GM18507 (cell line): ENCODE measurements at regions not wholly inside any gene's neighbourhood (a gene's known extent, or its start where the extent isn't known, plus 50 kb on each side); places are given as distances from the start of the nearest gene placed in this dataset.
"Not testable (repeated sequence)": the region's sequence is repeated elsewhere in the genome, so short reads cannot be mapped to it uniquely, and the experiment has no call there.

ENCODE experiments used
- DNase-seq: peaks from one replicate; pipeline ENCODE4 v3.0.0; 2011; ENCODE audit warnings: low read depth; ENCODE audit not compliant: insufficient read length; ENCODE audit errors: extremely low spot score
- FAIRE-seq: peaks from 2 replicates; lab custom pipeline; 2011; peaks lifted over from hg19 to GRCh38; lab: Jason Lieb, UNC

DNA sequence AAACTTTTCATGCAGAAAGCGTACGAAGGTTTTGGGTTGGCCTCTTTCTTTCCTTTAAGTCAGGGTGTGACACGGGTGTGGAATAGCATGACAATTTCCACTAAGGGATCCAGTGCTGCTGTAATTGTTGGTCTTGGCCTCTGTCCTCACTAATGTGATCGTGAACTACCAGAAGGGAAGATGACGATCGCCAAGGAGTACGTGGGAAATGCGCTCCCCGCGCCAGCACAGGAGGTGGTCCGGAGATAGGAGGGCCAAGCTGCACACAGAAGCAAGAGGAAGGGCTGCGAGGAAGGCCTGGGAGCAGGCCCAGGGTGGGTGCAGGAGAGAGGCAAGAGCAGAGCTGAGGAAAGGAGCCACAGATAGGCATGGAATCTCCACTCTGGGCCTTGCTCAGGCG, 79.7 kb upstream of the PODXL start:
- DNase-seq (no peak), FAIRE-seq (no peak)

DNA sequence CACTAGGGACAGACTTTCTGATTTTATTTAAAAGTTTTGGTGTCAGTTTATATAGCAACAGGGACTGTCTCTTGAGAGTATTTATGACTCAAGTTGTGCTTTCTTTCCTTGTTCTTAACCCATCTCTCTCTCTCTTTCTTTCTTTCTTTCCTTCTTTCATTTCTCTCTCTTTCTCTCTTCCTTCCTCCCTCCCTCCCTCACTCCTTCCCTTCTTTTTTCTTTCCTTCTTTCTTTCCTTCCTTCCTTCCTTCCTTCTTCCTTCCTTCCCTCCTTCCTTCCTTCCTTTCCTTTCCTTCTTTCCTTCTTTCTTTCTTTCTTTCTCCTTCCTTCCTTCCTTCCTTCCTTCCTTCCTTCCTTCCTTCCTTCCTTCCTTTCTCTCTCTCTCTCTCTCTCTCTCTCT, 77.8 kb upstream of the PODXL start:
- not testable (repeated sequence) for DNase-seq, FAIRE-seq

DNA sequence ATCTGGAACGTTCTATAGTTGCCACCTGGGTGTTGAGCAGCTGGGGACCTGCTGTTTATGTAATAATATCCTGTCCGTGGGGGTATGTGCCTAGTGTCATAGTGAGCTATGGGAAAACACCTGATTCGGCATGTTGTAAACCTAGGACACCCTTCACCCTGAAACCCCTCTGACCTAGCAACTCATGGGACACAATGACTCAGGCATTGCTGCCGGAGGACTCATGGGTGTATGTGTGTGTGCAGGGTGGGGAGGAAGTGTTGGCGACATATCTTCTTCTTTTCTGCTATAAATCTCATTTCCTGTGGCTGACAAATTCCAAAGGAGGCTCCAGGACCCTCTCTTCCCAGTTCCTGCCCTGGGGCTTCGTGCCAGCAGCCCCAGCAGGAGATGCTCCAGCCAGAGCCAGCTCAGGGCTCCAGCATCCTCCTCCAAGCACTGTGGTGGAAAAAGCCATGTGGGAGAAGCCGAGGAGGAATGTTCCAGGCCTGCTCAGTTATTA, 77.0 kb upstream of the PODXL start:
- DNase-seq: no peak
- no peak for FAIRE-seq

DNA sequence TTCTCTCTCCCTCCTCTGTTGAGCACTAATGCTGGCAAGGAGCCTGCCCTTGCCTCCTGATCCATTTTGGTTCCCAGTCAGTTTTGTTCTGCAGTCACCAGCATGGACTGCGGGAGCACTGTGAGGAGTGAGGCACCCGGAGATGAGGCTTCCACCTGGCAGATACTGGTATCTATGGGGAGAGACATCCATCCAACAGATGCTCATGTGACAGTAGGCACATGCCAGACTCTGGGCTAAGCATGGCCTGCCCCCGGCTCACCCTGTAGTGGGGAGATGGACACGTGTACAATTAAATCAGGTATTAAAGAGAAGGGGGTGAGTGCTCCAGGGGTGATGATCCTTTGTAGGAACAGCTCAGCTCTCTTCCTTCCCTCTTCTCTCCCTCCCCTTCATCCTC, 74.0 kb upstream of the PODXL start:
- no peak for DNase-seq
- FAIRE-seq: no peak

DNA sequence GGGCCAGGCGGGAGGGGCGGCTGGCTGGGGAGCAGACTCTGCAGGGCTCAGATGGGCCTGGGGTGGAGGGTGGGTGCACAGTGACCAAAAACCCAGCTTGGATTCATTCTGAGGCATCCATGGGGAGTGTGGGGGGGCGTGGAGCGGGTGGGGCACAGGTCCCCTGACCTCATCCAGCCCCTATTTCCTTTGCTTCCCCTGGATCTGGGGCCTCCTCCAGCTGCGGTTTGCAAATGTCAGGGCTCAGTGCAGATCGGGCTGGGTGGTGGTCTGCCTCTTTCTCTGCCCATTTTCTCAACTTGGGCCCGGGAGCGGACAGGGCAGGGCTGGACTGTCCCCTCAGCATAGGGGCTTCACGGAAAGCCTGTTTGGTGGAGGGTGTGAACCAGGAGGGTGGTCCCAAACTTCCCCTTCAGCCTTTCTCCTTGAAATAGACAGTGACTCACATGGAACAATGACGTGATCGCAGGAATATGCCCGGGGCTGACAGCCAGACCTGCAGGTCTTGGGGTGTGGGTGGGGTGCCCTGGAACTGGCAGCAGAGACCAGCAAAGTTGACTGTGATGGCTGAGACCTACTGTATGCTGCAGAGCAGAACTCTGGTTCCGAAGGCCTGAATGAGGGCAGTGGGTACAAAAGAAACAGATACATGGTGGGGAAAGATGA, 72.9 kb upstream of the PODXL start:
- DNase-seq (no peak), FAIRE-seq (no peak)

DNA sequence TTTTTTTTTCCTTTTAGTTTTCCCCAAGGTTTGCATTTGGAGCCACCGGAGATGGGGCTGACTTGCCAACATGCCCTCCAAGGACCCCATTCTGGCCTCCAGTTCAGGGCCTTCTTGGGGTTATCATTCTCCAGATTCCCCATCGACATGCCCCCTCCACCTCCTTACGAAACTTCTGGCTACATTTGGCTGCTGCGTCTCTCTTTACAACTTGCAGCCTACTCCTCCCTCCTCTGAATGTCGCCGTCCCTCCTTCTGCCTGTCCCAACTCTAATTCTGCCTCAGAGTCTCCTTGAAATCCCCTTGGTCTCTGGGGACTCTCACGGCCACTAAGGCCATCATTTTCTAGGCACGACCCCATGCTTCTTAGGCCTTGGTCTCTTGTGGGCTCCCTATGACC, 72.2 kb upstream of the PODXL start:
- FAIRE-seq: no peak
- no peak for DNase-seq

DNA sequence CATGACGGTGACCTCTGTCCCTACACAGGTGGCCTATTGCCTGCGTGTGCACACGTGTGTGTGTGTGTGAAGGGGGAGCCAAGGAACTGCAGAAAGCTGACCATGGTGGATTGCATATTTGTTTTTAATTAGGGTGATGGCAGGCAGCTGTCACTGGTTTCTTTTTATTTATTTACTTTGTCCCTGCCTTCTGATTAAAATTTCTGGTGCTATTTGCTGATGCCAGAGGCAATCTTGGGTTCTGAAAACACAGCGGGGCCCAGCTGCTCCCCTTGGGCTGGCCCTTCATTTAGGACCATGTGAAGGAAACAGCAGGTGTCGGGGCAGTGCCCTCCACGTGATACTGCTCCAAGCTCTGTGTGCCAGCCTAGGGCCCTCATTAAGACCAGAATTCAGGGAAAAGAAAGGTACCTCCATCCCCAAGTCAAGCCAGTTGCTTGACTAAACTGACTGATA, 71.3 kb upstream of the PODXL start:
- no peak for FAIRE-seq
- no peak for DNase-seq

DNA sequence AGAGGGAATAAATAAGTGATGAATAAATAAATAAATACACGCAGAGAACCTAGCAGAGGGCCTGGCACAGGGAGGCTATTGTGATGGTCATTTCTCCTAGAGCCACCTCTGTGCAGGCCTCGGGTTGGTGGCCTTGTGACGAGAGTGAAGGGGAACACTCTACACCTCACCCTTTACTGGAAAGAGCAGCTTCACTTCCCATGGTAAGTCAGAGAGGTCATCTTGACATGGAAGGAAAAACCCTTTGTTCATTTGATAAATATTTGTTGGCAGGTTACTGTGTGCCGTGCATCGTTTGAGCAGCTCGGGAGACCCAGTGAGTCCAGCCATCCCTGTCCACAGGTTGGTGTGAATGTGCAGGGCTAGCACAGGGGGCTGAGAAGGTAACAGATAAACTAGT, 70.2 kb upstream of the PODXL start:
- FAIRE-seq (no peak), DNase-seq (no peak)

DNA sequence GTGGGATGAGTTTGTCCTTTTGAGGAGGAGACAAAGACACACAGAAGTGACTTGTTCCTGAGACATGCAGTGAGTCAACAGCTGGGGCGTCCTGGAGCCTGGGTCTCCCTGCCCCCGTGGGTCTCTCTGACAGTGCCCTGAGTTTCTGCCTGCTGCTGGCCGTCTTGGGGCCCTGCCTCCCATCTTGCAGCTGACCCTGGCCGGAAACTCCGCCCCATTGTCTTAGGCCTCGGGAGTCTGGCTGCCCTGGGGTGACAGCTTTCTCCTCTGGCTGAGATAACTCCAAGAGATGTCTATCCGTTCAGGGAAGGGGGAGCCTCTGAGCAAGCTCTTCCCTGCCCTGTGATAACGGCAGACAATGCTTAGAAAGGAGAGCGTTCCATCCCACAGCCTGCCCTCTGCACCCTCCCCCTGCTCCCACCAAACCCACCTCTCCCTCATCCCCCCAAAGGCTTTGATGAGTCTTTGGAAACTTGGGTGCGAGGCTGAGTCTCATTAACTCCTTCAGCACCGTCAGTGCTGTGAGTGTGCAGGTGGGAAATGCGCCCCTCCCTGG, 69.5 kb upstream of the PODXL start:
- DNase-seq (no peak), FAIRE-seq (no peak)

DNA sequence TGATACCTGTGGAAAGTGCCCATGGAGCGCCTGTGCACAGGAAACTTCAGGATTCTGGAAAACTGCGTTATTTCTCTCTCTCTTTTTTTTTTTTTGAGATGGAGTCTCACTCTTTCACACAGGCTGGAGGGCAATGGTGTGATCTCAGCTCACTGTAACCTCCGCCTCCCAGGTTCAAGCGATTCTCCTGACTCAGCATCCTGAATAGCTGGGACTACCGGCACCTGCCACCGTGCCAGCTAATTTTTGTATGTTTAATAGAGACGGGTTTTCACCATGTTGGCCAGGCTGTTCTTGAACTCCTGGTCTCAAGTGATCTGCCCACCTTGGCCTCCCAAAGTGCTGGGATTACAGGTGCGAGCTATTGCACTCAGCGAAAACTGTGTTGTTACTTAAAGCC, 68.9 kb upstream of the PODXL start:
- DNase-seq, FAIRE-seq: not testable (repeated sequence)

DNA sequence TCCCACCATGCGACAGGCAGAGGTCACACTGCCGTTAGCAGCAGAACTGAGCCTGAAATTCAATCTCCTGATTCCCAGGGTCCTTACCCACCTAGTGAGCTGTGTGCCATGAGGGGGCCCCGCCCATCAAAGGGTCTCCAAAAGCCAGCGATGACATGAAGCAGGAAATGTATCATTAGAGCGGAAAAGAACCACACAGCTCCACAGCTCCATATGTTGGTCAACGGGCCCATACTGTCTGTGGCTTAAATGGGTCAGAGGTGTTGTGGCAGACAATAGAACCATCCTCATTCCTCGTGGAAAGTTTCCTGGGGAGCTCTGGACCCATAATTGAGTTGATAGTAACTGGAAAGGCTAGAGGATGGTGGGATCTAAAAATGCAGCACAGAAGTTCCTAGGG, 68.1 kb upstream of the PODXL start:
- DNase-seq: no peak
- no peak for FAIRE-seq

DNA sequence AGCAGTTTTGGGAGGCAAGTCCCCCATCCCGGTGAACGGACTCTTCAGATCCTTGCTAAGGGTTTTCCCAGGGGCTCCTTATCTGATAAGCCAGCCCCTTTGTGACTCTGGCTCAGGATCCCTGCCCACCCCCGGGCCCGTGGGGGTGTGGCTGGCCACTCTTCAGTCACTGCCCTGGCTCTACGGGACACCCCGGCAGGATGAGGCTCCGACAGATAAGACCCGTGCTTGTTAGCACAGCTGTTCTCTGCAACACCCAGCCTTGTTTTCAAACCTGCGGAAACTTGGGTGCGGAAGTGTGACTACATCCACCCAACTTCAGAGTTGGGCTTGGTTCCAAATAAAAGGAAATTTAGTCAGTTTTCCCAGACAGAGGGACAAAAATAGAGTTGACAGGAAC, 66.7 kb upstream of the PODXL start:
- no peak for DNase-seq
- FAIRE-seq: no peak

DNA sequence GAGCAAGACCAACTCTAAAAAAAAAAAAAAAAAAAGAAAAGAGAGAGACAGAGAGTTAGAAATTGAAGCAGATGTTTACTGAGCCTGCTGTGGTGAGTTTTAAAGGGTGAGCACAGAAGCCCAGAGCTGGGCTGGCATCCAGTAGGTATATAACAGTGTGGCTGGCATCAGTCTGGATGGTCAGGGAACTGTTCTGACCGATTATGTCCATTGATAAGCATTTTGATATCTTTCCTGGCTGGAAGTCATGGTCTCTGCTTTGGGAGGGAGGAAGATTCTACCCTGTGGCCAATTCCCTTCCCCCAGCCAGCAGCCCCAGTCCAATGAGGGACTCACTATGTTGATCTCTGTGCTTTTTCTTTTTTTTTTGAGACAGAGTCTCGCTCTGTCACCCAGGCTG, 65.2 kb upstream of the PODXL start:
- FAIRE-seq: no peak
- DNase-seq: no peak

DNA sequence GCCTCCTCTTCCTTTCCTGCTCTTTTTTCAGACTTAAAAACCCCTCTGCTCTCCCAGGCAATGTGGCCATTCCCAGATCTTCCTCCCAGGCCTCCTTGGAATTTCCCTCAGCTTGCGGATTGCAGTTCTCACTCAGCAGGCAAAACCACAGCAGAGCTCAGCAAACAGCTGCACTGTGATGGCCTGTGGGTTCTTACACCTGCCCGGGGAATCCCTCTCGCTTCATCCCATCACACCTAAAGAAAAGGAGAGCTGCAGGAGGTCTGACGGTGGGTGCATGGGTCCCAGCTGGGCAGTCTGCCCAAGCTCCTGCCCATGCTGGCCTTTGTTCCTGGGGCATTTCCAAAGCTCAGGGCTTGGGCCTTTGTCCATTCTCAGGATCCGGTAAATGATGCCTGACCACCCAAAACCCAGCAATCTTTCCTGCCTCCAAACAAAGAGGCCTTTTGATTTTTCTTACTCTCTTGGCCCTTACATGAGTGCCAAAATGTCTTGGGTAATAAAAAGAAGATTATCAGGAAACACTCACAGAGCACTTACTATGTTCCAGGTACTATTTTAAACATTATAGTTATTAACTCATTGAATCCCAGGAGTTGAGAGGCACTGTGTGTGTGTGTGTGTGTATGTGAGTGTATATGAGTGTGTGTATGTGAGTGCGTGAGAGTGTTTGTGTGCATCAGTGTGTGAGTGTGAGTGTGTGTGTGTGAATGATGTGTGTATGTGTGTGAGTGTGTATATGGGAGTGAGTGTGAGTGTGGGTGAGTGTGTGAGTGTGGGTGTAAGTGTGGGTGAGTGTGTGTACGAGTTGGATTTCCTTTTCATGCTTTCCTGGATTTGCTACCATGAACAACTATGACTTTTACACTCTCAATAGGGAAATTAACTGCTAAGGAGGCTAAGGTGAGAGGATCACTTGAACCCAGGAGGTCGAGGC, 64.5 kb upstream of the PODXL start:
- FAIRE-seq: no peak
- DNase-seq: no peak

DNA sequence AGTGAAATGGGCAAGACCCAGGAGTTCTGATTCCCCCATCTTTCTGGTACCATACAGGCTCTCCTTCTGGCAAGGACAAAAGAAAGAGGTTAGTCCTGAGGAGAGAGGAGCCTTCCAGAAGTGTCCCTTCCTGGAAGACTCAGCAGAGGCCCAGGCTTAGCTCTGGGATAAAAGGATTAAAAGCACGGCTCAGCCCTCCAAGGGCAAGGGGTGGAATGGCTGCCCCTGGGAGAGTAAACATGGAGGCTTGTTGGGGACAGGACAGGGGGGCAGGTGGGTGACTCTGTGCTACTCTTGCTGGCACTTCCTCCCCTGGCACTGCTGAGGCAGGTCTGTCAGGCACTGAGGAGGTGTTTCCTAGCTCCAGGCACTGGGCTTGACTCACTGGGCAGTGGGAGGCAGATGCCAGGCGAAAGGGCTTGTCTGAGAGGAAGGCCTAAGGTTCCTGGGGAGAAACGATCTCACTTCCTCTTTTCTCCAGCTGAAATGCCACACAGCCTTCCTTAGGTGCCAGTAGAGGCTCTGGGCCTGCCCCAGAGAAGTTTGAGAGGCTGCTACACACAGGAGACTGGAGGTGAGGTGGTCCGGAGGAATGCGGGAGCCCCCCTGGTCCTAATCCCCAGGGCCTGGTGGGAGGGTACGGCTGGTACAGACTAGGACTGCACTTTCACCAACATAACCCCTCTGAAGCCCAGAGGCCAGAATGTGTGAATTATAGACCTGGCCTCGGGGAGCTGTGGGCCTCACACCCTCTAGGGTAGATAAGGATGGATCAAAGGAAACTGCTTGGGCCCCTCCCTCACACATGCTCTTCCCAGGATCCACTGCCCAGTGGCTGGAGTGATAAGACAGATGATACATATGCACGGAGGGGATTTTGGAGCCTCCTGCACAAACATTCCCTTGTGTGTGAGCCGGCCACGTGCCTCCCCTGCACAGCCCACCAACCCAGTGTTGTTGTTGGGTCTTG, 63.2 kb upstream of the PODXL start:
- no peak for FAIRE-seq
- DNase-seq: no peak

DNA sequence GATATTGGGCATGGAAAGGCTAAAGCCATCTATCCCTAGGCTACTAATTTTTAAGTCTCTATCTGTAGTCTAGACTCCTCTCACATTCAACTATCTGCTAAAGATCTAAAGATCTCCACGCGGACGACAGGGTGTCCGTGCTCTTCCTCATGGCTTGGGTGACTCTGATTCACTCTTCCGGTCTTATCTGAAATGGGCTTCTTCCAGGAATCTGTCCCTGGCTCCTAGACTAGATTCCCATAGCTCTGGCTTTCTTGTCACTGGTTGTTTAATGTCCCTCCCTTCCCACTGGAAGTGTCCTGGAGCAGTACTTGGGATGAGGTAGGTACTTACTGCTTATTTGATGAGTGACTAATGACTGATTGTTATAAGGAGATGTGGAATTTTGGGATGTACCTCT, 62.0 kb upstream of the PODXL start:
- no peak for DNase-seq
- FAIRE-seq: no peak

DNA sequence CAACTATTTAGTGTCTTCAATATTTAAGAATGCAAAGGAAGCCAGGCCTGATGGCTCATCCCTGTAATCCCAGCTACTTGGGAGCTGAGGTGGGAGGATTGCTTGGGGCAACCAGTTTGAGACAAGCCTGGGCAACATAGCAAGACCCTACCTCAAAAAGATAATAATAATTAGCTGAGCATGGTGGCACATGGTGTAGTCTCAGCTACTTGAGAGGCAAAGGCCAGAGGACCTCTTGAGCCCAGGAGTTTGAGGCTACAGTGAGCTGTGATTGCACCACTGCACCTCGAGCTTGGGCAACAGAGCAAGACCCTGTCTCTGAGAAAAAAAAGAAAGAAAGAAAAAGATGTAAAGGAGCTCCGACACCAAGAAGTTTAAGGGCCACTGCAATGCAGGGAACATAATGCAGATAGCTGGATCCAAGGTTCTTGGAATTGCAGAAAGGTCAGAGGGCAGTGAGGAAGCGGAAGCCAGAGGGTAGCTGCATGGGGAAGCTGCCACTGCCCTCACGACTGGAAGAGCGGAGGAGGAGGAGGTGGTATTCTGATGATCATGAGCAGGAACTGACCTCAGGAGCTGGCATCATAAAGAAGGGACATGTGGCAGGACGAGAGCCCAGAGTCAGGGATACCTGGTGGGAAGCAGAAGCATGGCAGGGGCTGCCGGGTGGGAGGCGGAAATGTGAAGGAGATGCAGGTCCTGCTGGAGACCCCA, 60.2 kb upstream of the PODXL start:
- no peak for FAIRE-seq
- DNase-seq: no peak

DNA sequence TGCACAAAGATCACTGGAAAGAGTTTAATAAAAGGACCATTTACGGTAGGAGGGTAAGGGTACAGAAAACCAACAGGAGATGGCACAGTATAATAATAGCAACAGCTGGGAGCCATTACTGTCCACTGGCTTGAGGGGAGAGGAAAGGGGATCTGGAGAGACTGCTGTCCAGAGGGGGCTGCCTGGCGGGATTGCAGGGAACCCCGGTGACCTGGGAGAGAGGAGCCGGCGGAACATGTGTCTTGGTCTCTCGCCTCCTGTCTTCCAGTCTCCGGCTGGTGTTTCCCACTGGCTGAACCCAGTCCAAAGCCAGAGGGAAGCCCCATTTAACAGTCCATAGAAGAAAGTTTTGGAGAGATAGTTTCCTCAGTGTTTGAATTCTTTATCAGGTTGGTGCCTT, 57.5 kb upstream of the PODXL start:
- DNase-seq (no peak), FAIRE-seq (no peak)

DNA sequence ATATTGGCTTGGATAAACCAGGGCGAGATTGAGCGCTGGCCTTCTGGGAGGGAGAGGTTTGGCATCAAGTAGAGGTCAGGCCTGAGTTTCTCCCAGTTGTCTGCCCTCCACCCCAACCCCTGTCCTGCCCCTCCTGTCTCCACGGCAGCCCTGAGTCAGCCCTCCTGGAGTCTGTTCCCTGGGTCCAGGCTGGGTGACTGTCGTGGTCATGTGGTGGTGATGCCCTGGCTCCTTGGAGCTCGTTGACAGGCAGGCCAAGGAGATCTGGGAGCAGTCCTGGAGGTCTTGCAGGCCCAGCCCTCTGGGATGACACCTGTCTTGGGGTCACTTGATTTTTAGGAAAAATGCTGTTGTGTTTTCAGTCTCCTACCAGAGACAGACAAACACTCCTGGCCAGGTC, 53.6 kb upstream of the PODXL start:
- FAIRE-seq (no peak), DNase-seq (no peak)
